Glutamatergic neuron (in vitro differentiated cells): ENCODE measurements at regions not wholly inside any gene's neighbourhood (a gene's known extent, or its start where the extent isn't known, plus 50 kb on each side); places are given as distances from the start of the nearest gene placed in this dataset.

Experiments
- DNase-seq: peaks from one replicate; pipeline ENCODE4 v3.0.0; 2022
- H3K27ac Mint-ChIP-seq: one replicate; pipeline ENCODE4 v1.8.0; 2020; ENCODE audit warnings: mild to moderate bottlenecking, mixed read lengths, inconsistent platforms; ENCODE audit not compliant: unreplicated experiment
- H3K27me3 Mint-ChIP-seq: one replicate; pipeline ENCODE4 v1.8.0; 2020; ENCODE audit warnings: mild to moderate bottlenecking, moderate library complexity, mixed read lengths, inconsistent platforms; ENCODE audit not compliant: unreplicated experiment
- H3K36me3 Mint-ChIP-seq: one replicate; pipeline ENCODE4 v1.8.0; 2020; ENCODE audit warnings: mild to moderate bottlenecking, mixed read lengths, inconsistent platforms; ENCODE audit not compliant: unreplicated experiment
- H3K4me1 Mint-ChIP-seq: one replicate; pipeline ENCODE4 v1.8.0; 2020; ENCODE audit warnings: mild to moderate bottlenecking, low read depth, mixed read lengths, inconsistent platforms; ENCODE audit not compliant: unreplicated experiment
- H3K4me3 Mint-ChIP-seq: one replicate; pipeline ENCODE4 v1.8.0; 2020; ENCODE audit warnings: mild to moderate bottlenecking, mixed read lengths, inconsistent platforms; ENCODE audit not compliant: unreplicated experiment
- H3K9me3 Mint-ChIP-seq: one replicate; pipeline ENCODE4 v1.8.0; 2020; ENCODE audit warnings: mild to moderate bottlenecking, moderate library complexity, mixed read lengths, inconsistent platforms; ENCODE audit not compliant: unreplicated experiment
- TF ChIP-seq, protein P1 (sequence below): fragments of 200-600 bp; sonication (generic); IDR thresholded peaks from one replicate; pipeline ENCODE4 v1.5.0; 2021; ENCODE audit not compliant: partially characterized antibody, unreplicated experiment

DNA sequence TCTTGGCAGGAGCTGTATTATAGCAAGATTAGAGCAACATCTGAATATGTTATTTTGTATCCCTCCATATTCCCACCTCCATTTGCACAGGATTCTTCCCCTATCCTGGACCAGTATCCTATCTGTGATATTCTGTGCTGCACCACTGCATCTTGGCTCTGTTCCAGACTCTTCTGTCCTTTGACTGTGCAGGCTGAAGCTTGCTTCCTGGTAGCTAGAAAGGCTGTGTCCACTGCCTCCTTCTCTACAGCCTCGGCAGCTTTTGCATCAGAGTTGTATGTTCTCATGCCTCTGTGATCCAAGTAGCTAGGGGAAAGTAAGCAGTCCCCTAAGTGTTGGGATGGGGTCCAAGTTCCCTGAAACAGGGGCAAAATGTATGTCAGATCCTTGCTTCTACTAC lies 104.1 kb downstream of the GAS1 start:
- H3K4me1 Mint-ChIP-seq = peaks cover 11% of the 10 kb centered on the region
- TF ChIP-seq, protein P1, sequence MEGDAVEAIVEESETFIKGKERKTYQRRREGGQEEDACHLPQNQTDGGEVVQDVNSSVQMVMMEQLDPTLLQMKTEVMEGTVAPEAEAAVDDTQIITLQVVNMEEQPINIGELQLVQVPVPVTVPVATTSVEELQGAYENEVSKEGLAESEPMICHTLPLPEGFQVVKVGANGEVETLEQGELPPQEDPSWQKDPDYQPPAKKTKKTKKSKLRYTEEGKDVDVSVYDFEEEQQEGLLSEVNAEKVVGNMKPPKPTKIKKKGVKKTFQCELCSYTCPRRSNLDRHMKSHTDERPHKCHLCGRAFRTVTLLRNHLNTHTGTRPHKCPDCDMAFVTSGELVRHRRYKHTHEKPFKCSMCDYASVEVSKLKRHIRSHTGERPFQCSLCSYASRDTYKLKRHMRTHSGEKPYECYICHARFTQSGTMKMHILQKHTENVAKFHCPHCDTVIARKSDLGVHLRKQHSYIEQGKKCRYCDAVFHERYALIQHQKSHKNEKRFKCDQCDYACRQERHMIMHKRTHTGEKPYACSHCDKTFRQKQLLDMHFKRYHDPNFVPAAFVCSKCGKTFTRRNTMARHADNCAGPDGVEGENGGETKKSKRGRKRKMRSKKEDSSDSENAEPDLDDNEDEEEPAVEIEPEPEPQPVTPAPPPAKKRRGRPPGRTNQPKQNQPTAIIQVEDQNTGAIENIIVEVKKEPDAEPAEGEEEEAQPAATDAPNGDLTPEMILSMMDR = no peak
- H3K27ac Mint-ChIP-seq = no peak overlapping the region
- H3K9me3 Mint-ChIP-seq = peaks cover under 1% of the 10 kb centered on the region
- DNase-seq = no peak
- H3K36me3 Mint-ChIP-seq = peaks cover 9% of the 10 kb centered on the region
- H3K4me3 Mint-ChIP-seq = no peak overlapping the region
- H3K27me3 Mint-ChIP-seq = peaks cover 2% of the 10 kb centered on the region

GRCh38 chr9:86842573-86842972 lies 104.7 kb downstream of the GAS1 start:
- Mint-ChIP-seq H3K36me3 (peaks cover 9% of the 10 kb centered on the region), H3K4me1 (peaks cover 11% of the 10 kb centered on the region), H3K9me3 (peaks cover 2% of the 10 kb centered on the region), H3K4me3 (no peak overlapping the region), H3K27ac (no peak overlapping the region), H3K27me3 (peaks cover 2% of the 10 kb centered on the region)
- no peak for DNase-seq
- TF ChIP-seq, protein P1 = no peak

- no peaks in the 10 kb centered on the region for H3K36me3 Mint-ChIP-seq
- peaks cover 2% of the 10 kb centered on the region for H3K9me3 Mint-ChIP-seq
- no peak overlapping the region for H3K4me3 Mint-ChIP-seq
- H3K4me1 Mint-ChIP-seq = peaks cover 11% of the 10 kb centered on the region
- H3K27me3 Mint-ChIP-seq = peaks cover 2% of the 10 kb centered on the region
- TF ChIP-seq, protein P1 = no peak
- no peak overlapping the region for H3K27ac Mint-ChIP-seq
- no peak for DNase-seq
Measured at GRCh38 chr9:86839522-86839921, 107.8 kb downstream of the GAS1 start.

GRCh38 chr9:86838519-86839497 lies 108.5 kb downstream of the GAS1 start:
- Mint-ChIP-seq H3K4me1 (peaks cover 11% of the 10 kb centered on the region), H3K9me3 (peaks cover 2% of the 10 kb centered on the region), H3K36me3 (no peaks in the 10 kb centered on the region), H3K4me3 (peak overlapping the region; percentile 2), H3K27me3 (peaks cover 2% of the 10 kb centered on the region), H3K27ac (no peak overlapping the region)
- DNase-seq = no peak
- TF ChIP-seq, protein P1 = no peak

DNA sequence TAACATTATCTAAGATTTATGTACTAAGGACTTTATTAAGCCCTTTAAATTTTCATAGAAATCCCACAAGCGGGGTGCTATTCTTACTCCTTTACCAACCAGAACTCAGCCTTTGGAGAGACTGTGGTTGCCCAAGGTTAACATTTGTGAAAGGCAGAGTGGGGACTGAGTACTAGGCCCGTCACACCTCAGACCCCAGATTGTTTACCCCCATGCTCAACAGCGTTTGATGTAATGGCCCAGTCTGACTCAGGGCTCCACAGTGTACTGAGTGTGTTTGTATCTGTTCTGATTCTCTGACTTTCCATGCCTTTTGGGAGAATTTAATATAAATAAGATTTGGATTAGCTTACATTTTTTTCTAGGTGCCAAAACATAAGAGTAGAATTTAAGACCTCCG lies 110.0 kb downstream of the GAS1 start:
- Mint-ChIP-seq H3K4me1 (peaks cover 11% of the 10 kb centered on the region), H3K27me3 (peaks cover 2% of the 10 kb centered on the region), H3K4me3 (no peak overlapping the region), H3K36me3 (no peaks in the 10 kb centered on the region), H3K9me3 (peaks cover 2% of the 10 kb centered on the region), H3K27ac (no peak overlapping the region)
- TF ChIP-seq, protein P1 = no peak
- DNase-seq = no peak
